Left lung (tissue), 4 donors: ENCODE measurements at regions not wholly inside any gene's neighbourhood (a gene's known extent, or its start where the extent isn't known, plus 50 kb on each side); places are given as distances from the start of the nearest gene placed in this dataset.

Source experiments
- ATAC-seq: fragments of 200-7000 bp; cut with Tn5 transposase; one replicate; pipeline ENCODE4 v1.9.1; 2020; ENCODE audit warnings: moderate library complexity
- DNase-seq, 4 donors: peaks; one replicate each; pipeline ENCODE4 v3.0.0-alpha.2; 2013 to 2020
- H3K27ac ChIP-seq, 2 donors: fragments of 200-600 bp; sonication (generic) in 1 of 2; one replicate each; pipeline versions ENCODE4 v1.5.0 to v1.8.0; 2020 to 2021
- H3K27me3 ChIP-seq, 2 donors: fragments of 200-600 bp; sonication (generic) in 1 of 2; one replicate each; pipeline versions ENCODE4 v1.5.0 to v1.8.0; 2020 to 2021
- H3K36me3 ChIP-seq, 2 donors: fragments of 200-600 bp; sonication (generic) in 1 of 2; one replicate each; pipeline versions ENCODE4 v1.5.0 to v1.8.0; 2020 to 2021
- H3K4me1 ChIP-seq, 2 donors: fragments of 200-600 bp; one replicate each; pipeline ENCODE4 v1.8.0; 2021
- H3K4me3 ChIP-seq, 2 donors: fragments of 200-600 bp; sonication (generic) in 1 of 2; one replicate each; pipeline versions ENCODE4 v1.5.0 to v1.8.0; 2020 to 2021; ENCODE audit warnings: mild to moderate bottlenecking in 1 of 2
- H3K9me3 ChIP-seq, 2 donors: fragments of 200-600 bp; sonication (generic) in 1 of 2; one replicate each; pipeline versions ENCODE4 v1.5.0 to v1.8.0; 2020 to 2021
- intact Hi-C, 2 donors: fragments of 100-400 bp; cut with DNase I; formaldehyde crosslinking; loops; one replicate each; pipeline versions ENCODE4 v1.11.2 to v1.14.2; 2022
- TF ChIP-seq, protein P1 (sequence below), 2 donors: fragments of 200-600 bp; sonication (generic) in 1 of 2; IDR thresholded peaks; one replicate each; pipeline versions ENCODE4 v1.5.0 to v1.8.0; 2021; ENCODE audit warnings: antibody characterized with exemption in 2 of 2
- donor health status: DM: no; HTN: yes; CAD: no.
- donor health status: DM: no; HTN: no; CAD: no.

DNA sequence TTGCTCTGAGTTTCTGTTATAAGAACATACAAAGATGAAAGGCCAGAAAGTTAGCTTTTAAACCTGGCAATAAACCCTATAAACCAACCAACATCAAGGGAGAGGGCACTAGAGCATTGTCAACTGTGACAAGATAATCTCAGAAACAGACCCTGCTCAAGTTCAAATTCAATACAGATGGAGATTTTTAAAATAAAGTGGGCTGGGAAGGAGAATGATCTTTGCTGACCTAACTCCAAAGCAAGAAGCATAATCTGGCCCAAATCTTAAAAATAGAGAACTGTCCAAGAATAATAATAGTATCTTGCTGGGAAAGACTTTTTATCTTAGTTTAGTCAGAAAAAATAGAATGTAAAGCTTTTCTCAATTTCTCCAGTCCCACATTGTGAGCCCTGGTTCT is 485.5 kb downstream of the DISC1 start:
- Histone ChIP-seq H3K27ac (no peak overlapping the region), H3K36me3 (no peaks in the 10 kb centered on the region), H3K4me1 (no peaks in the 10 kb centered on the region), H3K27me3 (peaks cover 0 to 9% of the 10 kb centered on the region in 2 donors), H3K9me3 (no peaks in the 10 kb centered on the region), H3K4me3 (no peak overlapping the region)
- DNase-seq (no peak), ATAC-seq (no peak)
- TF ChIP-seq, protein P1, sequence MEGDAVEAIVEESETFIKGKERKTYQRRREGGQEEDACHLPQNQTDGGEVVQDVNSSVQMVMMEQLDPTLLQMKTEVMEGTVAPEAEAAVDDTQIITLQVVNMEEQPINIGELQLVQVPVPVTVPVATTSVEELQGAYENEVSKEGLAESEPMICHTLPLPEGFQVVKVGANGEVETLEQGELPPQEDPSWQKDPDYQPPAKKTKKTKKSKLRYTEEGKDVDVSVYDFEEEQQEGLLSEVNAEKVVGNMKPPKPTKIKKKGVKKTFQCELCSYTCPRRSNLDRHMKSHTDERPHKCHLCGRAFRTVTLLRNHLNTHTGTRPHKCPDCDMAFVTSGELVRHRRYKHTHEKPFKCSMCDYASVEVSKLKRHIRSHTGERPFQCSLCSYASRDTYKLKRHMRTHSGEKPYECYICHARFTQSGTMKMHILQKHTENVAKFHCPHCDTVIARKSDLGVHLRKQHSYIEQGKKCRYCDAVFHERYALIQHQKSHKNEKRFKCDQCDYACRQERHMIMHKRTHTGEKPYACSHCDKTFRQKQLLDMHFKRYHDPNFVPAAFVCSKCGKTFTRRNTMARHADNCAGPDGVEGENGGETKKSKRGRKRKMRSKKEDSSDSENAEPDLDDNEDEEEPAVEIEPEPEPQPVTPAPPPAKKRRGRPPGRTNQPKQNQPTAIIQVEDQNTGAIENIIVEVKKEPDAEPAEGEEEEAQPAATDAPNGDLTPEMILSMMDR (IDR thresholded peaks at IDR 0.05): no peak
- intact Hi-C loops: no loop called here

- Histone ChIP-seq H3K4me3 (no peak overlapping the region), H3K4me1 (no peaks in the 10 kb centered on the region), H3K27me3 (peaks cover 0 to 9% of the 10 kb centered on the region in 2 donors), H3K36me3 (no peaks in the 10 kb centered on the region), H3K27ac (no peak overlapping the region), H3K9me3 (no peaks in the 10 kb centered on the region)
- no peak for DNase-seq
- TF ChIP-seq, protein P1 (IDR thresholded peaks at IDR 0.05): no peak
- intact Hi-C loops: no loop called here
- no peak for ATAC-seq
Measured at GRCh38 chr1:232111611-232112010, 485.0 kb downstream of the DISC1 start.

DNA sequence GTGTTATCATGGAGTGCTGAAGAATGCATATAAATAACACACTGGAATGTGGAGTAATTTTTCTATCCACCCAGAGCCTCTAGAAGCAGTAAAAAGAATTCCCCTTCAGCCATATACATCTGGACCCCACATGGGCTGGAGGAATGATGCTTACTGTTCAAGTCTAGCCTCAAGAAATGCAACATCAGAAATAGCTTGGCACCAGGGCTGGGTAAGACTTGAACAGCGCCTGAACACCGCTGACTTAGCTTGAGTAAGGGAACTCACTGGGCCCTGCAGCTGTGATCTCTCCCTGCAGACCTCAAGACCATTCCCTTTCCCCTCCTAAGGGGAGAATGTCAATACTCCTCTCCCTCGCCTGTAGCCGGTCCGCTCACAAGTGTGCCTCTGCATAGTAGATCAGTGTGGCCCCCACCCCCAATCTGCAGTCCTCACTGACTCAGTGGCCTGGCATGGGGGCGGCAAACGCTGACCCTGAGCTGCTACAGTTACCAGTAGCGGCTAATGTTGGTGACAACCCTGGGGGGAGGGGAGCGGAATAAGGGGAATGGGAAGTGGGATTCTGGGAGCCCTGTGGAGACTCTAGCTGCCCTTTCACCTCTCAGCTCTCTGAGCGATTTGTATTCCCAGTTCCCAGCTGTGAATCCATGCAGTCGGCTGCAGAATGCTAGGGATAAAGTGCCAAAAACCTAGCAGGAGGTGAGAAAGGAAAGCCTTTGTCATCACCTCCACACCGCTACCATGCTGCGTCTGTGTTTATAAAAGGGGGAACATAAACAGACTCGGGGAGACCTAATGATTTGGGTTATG is 483.9 kb downstream of the DISC1 start:
- TF ChIP-seq, protein P1 (IDR thresholded peaks at IDR 0.05): no peak
- Histone ChIP-seq H3K27me3 (peaks cover 0 to 9% of the 10 kb centered on the region in 2 donors), H3K27ac (no peak overlapping the region), H3K4me1 (no peaks in the 10 kb centered on the region), H3K9me3 (no peaks in the 10 kb centered on the region), H3K4me3 (no peak overlapping the region), H3K36me3 (no peaks in the 10 kb centered on the region)
- intact Hi-C loops: no loop called here
- ATAC-seq (no peak), DNase-seq (no peak)

GRCh38 chr1:232109391-232109790 is 482.8 kb downstream of the DISC1 start:
- H3K36me3 ChIP-seq: no peaks in the 10 kb centered on the region
- intact Hi-C loops: no loop called here
- H3K4me3 ChIP-seq: no peak overlapping the region
- H3K4me1 ChIP-seq: no peaks in the 10 kb centered on the region
- ATAC-seq (no peak), DNase-seq (no peak)
- TF ChIP-seq, protein P1 (IDR thresholded peaks at IDR 0.05): no peak
- H3K9me3 ChIP-seq: no peaks in the 10 kb centered on the region
- no peak overlapping the region for H3K27ac ChIP-seq
- peaks cover 0 to 9% of the 10 kb centered on the region in 2 donors for H3K27me3 ChIP-seq

DNA sequence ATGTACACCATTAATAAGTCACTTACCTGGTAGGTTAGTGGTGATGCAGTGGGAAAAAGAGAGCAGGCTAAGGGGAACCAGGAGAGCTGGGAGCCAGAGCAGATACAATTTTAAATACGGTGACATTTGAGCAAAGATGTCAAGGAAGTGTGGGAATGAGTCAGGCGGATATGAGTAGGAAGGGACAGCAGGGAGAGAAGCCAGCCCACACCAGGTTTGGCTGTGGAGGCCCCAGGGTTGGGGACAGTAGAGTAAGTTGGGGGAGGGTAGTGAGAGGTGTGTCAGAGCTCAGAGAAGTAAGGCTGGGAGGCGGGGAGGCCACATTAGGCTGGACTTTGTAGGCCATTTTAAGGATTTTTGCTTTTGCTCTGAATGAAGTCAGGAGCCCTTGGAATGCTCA is 482.0 kb downstream of the DISC1 start:
- Histone ChIP-seq H3K36me3 (no peaks in the 10 kb centered on the region), H3K9me3 (no peaks in the 10 kb centered on the region), H3K27ac (no peak overlapping the region), H3K4me3 (no peak overlapping the region), H3K4me1 (no peaks in the 10 kb centered on the region), H3K27me3 (peaks cover 0 to 9% of the 10 kb centered on the region in 2 donors)
- intact Hi-C loops: no loop called here
- no peak for DNase-seq
- ATAC-seq: no peak
- TF ChIP-seq, protein P1 (IDR thresholded peaks at IDR 0.05): no peak
